ENCODE measurements at regions not wholly inside any gene's neighbourhood (a gene's known extent, or its start where the extent isn't known, plus 50 kb on each side); places are given as distances from the start of the nearest gene placed in this dataset.
"Not testable (repeated sequence)": the region's sequence is repeated elsewhere in the genome, so short reads cannot be mapped to it uniquely, and the experiment has no call there.

GRCh38 chr5:90338712-90339372 lies 70.7 kb downstream of the CETN3 start:
- TF ChIP-seq CTCF (IDR thresholded peaks at IDR 0.05) (no peak), ZFX (IDR thresholded peaks at IDR 0.05; ENCODE audit: borderline replicate concordance) (no peak)
- no peak overlapping the region for H3K27ac ChIP-seq

- no peak overlapping the region for H3K27ac ChIP-seq
- TF ChIP-seq CTCF (IDR thresholded peaks at IDR 0.05) (no peak), ZFX (IDR thresholded peaks at IDR 0.05; ENCODE audit: borderline replicate concordance) (no peak)
Measured at GRCh38 chr5:90337449-90338052, 72.0 kb downstream of the CETN3 start.

- TF ChIP-seq ZFX (IDR thresholded peaks at IDR 0.05; ENCODE audit: borderline replicate concordance) (no peak), CTCF (IDR thresholded peaks at IDR 0.05) (no peak)
- no peak overlapping the region for H3K27ac ChIP-seq
Measured at GRCh38 chr5:90336752-90337151, 72.8 kb downstream of the CETN3 start.

- TF ChIP-seq CTCF (IDR thresholded peaks at IDR 0.05) (no peak), ZFX (IDR thresholded peaks at IDR 0.05; ENCODE audit: borderline replicate concordance) (no peak)
- H3K27ac ChIP-seq: no peak overlapping the region
Measured at GRCh38 chr5:90334741-90335140, 74.8 kb downstream of the CETN3 start.

GRCh38 chr5:90329911-90330310 lies 79.6 kb downstream of the CETN3 start:
- H3K27ac ChIP-seq: no peak overlapping the region
- TF ChIP-seq ZFX (IDR thresholded peaks at IDR 0.05; ENCODE audit: borderline replicate concordance): no peak
- no peak for TF ChIP-seq CTCF (IDR thresholded peaks at IDR 0.05)

- no peak overlapping the region for H3K27ac ChIP-seq
- TF ChIP-seq ZFX (IDR thresholded peaks at IDR 0.05; ENCODE audit: borderline replicate concordance) (no peak), CTCF (IDR thresholded peaks at IDR 0.05) (no peak)
Measured at GRCh38 chr5:90326995-90327394, 82.6 kb downstream of the CETN3 start.

- no peak overlapping the region for H3K27ac ChIP-seq
- TF ChIP-seq CTCF (IDR thresholded peaks at IDR 0.05) (no peak), ZFX (IDR thresholded peaks at IDR 0.05; ENCODE audit: borderline replicate concordance) (no peak)
Measured at GRCh38 chr5:90325093-90325492, 84.5 kb downstream of the CETN3 start.

- H3K27ac ChIP-seq: not testable (repeated sequence)
Measured at GRCh38 chr5:90320348-90320747, 89.2 kb downstream of the CETN3 start.
